ENCODE measurements at regions not wholly inside any gene's neighbourhood (a gene's known extent, or its start where the extent isn't known, plus 50 kb on each side); places are given as distances from the start of the nearest gene placed in this dataset.

DNA sequence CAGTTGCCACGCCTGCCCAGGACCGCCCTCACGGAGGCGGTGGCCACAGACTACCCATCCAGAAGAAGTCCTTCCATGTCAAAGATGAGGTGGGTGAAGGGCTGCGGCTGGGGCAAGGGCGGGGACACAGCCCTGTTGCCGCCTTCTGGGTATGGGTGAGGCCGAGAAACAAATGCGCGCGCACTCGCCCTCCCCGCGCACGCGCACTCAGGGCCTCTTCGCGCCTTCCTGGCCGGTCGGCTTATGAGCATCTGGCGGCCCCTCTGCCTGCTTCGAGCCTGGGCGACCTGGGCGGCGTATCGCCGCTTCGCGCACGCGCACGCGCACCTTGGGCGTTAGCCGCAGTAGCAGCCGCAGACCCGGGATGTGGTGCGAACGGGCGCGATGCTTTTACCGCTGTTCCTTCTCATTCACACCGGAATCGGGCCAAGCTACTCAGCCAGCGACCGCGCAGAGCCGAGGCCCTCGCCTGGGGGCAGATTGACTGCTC lies 931.7 kb downstream of the NLGN4Y start:
- TF ChIP-seq CTCF (conservative IDR thresholded peaks at IDR 0.05 in 1 of 2, IDR thresholded peaks at IDR 0.05 in 1 of 2; ENCODE audit: low read depth in 1 of 2, low read length in 2 of 2) (no peak), EZH2 (IDR thresholded peaks at IDR 0.05; ENCODE audit: low read length, missing control alignments) (no peak)
